Retinal pigment epithelial cell (primary cell): ENCODE measurements at regions not wholly inside any gene's neighbourhood (a gene's known extent, or its start where the extent isn't known, plus 50 kb on each side); places are given as distances from the start of the nearest gene placed in this dataset.
"Not testable (repeated sequence)": the region's sequence is repeated elsewhere in the genome, so short reads cannot be mapped to it uniquely, and the experiment has no call there.

ENCODE experiments used
- DNase-seq: peaks from one replicate; pipeline ENCODE4 v3.0.0-alpha.2; 2010; ENCODE audit warnings: low read depth
- H3K4me3 ChIP-seq: 2 replicates; pipeline ENCODE4 v1.5.1; 2011; ENCODE audit warnings: mild to moderate bottlenecking, low read length, control low read depth, moderate library complexity
- CTCF ChIP-seq: conservative IDR thresholded peaks from 2 replicates; pipeline ENCODE4 v1.5.1; 2011; ENCODE audit warnings: low read depth, low read length, control low read depth, inconsistent platforms

- no peak for TF ChIP-seq CTCF
- no peak for DNase-seq
- no peak overlapping the region for H3K4me3 ChIP-seq
Measured at GRCh38 chr6:8859501-8859900, 424.2 kb upstream of the SLC35B3 start.

- TF ChIP-seq CTCF = no peak
- no peak overlapping the region for H3K4me3 ChIP-seq
- no peak for DNase-seq
Measured at GRCh38 chr6:8858854-8859331, 423.5 kb upstream of the SLC35B3 start.

GRCh38 chr6:8857160-8857559, 421.8 kb upstream of the SLC35B3 start:
- peak; percentile 3 for DNase-seq

GRCh38 chr6:8855411-8855810, 420.1 kb upstream of the SLC35B3 start:
- no peak for DNase-seq
- no peak overlapping the region for H3K4me3 ChIP-seq
- TF ChIP-seq CTCF = no peak

More at GRCh38 chr6:8857160-8857559, 421.8 kb upstream of the SLC35B3 start:
- H3K4me3 ChIP-seq = no peak overlapping the region
- no peak for TF ChIP-seq CTCF

GRCh38 chr6:8852332-8852731, 417.0 kb upstream of the SLC35B3 start:
- DNase-seq = no peak
- no peak overlapping the region for H3K4me3 ChIP-seq
- TF ChIP-seq CTCF = no peak

- not testable (repeated sequence) for DNase-seq
Measured at GRCh38 chr6:8846680-8847079, 411.3 kb upstream of the SLC35B3 start.

GRCh38 chr6:8845690-8846089, 410.3 kb upstream of the SLC35B3 start:
- no peak for DNase-seq
- TF ChIP-seq CTCF = no peak
- no peak overlapping the region for H3K4me3 ChIP-seq

More at GRCh38 chr6:8846680-8847079, 411.3 kb upstream of the SLC35B3 start:
- H3K4me3 ChIP-seq = not testable (repeated sequence)

- DNase-seq = no peak
- TF ChIP-seq CTCF = no peak
- H3K4me3 ChIP-seq = no peak overlapping the region
Measured at GRCh38 chr6:8844968-8845367, 409.6 kb upstream of the SLC35B3 start.
